ENCODE measurements at regions not wholly inside any gene's neighbourhood (a gene's known extent, or its start where the extent isn't known, plus 50 kb on each side); places are given as distances from the start of the nearest gene placed in this dataset.

GRCh38 chr15:35980719-35981118 is 434.8 kb upstream of the DPH6 start:
- no peak for TF ChIP-seq ZFX (IDR thresholded peaks at IDR 0.05; ENCODE audit: borderline replicate concordance)
- TF ChIP-seq CTCF (IDR thresholded peaks at IDR 0.05): no peak
- no peak overlapping the region for H3K27ac ChIP-seq

- H3K27ac ChIP-seq: no peak overlapping the region
- TF ChIP-seq ZFX (IDR thresholded peaks at IDR 0.05; ENCODE audit: borderline replicate concordance): no peak
- no peak for TF ChIP-seq CTCF (IDR thresholded peaks at IDR 0.05)
These were observed 440.3 kb upstream of the DPH6 start for GRCh38 chr15:35986191-35986721.

DNA sequence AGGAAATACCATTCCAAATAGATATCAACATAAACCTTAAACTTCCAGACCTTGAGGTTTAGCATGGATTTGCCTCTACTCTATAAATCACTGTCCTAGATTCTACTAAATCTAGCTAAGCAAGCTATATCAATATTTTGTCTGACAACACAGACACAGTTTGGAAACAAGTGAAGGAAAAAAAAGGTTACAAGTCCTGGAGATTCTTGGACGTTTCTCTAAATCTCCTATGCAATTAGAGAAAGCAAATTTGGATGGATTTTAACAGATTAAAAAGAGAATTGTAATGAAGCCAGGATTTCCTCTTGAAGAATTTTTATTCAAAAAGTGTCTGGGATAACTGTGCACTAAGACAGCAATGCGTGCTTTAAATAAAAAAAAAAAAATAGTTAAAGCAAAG is 441.1 kb upstream of the DPH6 start:
- TF ChIP-seq ZFX (IDR thresholded peaks at IDR 0.05; ENCODE audit: borderline replicate concordance) (no peak), CTCF (IDR thresholded peaks at IDR 0.05) (no peak)
- H3K27ac ChIP-seq: no peak overlapping the region

GRCh38 chr15:35991386-35991785 is 445.4 kb upstream of the DPH6 start:
- no peak overlapping the region for H3K27ac ChIP-seq
- TF ChIP-seq ZFX (IDR thresholded peaks at IDR 0.05; ENCODE audit: borderline replicate concordance) (no peak), CTCF (IDR thresholded peaks at IDR 0.05) (no peak)

- TF ChIP-seq CTCF (IDR thresholded peaks at IDR 0.05): no peak
- TF ChIP-seq ZFX (IDR thresholded peaks at IDR 0.05; ENCODE audit: borderline replicate concordance): no peak
- H3K27ac ChIP-seq: no peak overlapping the region
These were observed 446.8 kb upstream of the DPH6 start for GRCh38 chr15:35992791-35993190.

DNA sequence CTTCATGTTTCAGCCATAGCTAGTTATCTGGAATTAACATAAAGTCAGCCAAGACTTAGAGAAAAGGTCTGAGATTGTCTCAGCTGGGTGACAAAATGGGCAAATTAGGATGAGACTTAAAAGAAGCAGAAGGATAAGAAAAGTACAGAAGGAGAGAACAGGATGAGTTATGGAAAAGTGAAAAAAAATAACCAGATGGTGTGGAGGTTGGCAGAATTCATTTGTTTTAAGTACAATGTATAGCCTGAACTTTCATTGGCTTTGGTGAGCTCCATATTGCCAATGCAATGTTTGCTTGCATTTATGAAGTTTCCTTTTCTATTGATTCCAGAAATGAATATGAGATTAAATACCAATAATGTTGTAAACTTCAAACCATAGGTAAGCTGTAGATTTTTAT is 447.2 kb upstream of the DPH6 start:
- no peak for TF ChIP-seq ZFX (IDR thresholded peaks at IDR 0.05; ENCODE audit: borderline replicate concordance)
- TF ChIP-seq CTCF (IDR thresholded peaks at IDR 0.05): no peak
- H3K27ac ChIP-seq: no peak overlapping the region

DNA sequence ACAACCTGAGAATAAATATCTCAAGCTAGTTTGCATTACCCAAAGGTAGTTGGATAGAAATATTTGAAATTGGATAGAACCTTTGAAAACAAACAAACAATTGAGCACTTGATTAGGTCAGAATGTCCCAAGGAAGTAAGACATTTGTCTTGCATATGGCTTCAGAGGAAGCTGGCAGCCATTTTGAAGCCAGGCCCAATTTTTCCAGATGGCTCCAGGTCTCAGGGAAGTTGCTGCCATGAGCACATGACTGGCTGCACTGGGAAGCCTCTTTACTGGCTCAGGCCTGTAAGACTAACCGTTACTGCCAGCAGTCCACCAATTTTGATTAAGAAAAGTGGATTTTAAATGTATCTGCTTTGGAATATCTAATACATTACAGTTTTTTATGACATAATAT is 448.9 kb upstream of the DPH6 start:
- no peak for TF ChIP-seq ZFX (IDR thresholded peaks at IDR 0.05; ENCODE audit: borderline replicate concordance)
- no peak for TF ChIP-seq CTCF (IDR thresholded peaks at IDR 0.05)
- no peak overlapping the region for H3K27ac ChIP-seq

All from 22Rv1 (cell line).